Activated CD8-positive, alpha-beta memory T cell treated with anti-CD3 and anti-CD28 coated beads, Interleukin-2, amount 50 U/mL, for 24 hours (primary cell): ENCODE measurements at regions not wholly inside any gene's neighbourhood (a gene's known extent, or its start where the extent isn't known, plus 50 kb on each side); places are given as distances from the start of the nearest gene placed in this dataset.

ENCODE experiments used
- DNase-seq: peaks from one replicate; pipeline ENCODE4 v3.0.0-alpha.2; 2020; ENCODE audit errors: extremely low read depth

DNA sequence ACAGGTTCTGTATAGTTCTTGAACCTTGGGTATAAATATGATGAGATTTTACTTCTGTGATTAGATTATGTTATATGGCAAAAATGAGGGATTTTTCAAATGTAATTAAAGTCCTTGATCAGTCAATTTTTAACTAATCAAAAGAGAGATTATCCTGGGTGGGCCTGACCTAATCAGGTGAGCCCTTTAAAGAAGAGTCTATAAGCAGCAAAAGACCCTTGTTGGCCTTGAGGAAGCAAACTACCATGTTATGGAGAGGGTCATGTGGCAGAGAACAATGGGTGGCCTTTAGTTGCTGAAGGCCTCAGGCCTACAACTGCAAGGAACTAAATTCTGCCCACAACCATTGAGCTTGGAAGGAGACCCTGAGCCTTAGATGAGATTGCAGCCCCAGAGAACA, 102.5 kb upstream of the RIPOR2 start:
- DNase-seq = no peak

DNA sequence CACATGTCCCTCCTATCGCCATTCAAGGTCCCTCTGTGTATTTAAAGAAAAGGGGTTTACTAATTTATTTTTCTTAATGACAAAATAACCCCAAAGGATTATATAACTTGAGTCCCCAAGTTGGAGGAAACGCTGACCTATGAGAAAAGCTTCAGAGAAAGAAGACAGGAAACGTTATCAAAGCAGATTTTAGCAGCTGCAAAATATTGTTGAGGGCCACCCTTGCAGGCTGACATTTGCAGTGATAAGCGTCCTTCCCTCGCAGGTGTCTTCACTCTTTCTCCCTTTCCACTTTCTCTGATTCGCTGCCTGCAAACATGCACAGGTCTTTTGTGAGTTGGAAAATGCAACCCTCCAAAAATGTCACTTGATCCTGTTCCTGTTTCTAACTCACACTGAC, 103.2 kb upstream of the RIPOR2 start:
- DNase-seq = no peak

DNA sequence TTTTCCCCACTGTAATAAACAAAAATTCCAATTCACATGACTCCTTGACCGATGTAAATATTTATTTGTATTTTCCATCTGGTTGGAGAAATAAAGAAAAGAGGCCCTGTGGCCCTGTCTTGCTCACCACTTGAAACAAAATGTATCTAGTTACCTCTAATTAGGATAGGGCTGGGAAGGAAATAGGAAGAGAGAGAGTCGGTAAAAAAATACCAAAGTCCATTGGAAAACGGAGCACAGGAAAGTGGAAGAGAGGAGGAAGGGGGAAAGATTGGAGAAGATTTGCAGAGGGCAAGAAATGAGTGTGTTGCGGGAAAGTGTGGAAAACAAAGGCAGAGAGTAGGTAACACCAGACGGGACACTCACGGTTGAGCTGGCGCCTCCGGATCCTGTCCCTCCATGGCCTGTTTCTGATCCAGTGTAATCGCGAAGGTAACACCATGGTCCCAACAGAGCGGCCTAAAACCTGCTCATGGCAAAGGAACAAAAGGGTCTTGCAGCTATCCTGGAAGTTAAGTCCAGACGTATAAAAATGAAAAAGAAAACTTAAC, 105.8 kb upstream of the RIPOR2 start:
- no peak for DNase-seq

DNA sequence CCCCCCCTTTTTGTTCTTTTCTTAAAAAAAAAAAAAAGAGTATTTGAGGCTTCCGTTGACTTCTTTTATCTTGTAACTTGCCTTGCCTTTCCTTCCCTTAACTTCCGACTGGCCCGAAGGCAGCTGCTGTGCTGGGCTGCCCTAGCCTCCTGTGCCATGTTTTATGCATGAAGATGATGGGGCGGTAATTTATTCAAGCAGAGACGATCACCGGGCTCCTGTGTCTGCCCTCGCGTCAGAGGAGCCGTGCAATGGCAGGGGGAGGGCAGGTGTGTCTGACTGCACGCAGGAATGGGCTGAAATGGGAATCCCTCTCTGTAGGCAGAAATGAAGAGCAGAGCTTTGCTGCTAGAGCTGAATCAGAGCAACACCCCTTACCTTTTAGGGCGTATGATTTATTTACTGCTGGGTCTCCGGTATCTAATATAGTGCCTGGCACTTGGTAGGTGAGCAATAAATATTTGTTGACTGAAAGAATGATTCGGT, 106.3 kb upstream of the RIPOR2 start:
- no peak for DNase-seq

DNA sequence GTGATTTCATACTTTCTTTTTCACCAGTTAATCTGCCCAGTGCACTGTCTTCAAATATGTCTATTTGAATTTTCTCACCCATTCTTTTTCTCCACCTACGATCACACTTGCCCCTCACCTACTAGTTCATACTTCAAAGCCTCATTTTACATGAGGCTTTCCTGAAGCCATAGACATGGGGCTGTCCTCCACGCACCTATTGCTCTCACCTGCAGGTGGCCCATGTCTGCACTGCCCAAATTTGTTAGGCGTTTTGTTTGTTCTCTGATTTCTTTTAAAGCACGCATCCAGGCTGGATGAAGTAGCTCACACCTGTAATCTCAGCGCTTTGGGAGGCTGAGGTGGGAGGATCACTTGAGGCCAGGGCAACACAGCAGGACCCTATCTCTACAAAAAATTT, 106.8 kb upstream of the RIPOR2 start:
- DNase-seq = no peak

DNA sequence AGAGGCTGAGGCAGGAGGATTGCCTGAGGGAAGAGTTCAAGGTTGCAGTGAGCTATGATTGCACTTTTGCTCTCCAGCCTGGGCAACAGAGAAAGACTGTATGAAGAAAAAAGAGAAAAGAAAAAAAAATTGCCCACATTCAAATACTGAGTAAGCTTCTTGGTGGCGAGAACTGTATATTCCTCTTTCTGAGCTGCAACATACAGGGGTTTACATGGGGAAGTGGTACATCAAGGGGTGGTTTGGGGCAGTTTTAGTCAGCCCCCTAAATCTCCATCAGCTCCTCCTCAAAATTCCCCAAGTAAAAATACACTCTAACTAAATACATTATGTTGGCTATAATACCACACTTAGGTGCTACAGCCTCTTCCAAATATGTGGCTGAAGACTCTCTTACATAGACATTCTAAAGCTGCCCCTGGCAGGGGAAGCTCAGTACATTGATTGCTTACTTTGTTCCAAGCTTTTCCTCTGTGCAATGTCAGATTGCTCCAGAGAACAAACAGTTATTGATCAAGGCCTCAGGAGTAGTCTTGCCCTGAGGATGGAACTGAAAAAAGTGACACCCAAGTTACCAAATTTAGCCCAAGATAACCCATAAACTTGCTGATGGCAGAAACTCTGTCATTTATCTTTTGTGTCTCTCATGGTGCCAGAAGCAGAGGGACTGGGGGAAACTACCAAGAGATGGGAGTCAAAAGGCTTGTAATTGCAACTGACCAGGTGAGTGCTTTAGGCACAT, 107.4 kb upstream of the RIPOR2 start:
- DNase-seq = no peak

DNA sequence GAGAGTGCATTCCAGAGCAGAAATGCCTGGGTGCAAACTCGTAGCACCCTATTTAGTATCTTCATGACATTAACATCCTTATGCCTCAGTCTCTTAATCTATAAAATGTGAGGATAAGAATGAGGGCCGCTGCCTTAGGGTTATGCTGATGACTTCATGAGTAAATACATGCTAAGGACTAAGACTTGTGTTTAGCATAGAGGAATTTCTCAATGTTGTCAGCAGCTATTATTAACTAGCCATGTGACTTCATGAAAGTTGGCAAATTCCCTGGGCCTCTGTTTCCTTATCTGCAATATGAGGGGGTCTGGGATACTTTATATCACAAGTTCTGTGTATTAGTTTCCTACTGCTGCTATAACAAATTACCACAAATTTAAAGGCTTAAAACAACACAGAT, 108.1 kb upstream of the RIPOR2 start:
- DNase-seq = no peak

DNA sequence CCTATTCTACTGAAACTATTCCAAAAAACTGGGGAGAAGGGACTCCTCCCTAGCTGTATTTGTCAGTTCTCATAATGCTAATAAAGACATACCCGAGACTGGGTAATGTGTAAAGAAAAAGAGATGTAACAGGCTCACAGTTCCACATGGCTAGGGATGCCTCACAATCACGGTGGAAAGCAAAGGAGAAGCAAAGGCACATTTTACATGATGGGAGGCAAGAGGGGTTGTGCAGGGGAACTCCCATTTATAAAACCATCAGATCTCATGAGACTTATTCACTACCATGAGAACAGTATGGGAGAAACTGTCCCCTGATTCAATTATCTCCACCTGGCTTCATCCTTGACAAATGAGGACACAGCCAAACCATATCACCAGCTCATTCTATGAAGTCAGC, 111.2 kb upstream of the RIPOR2 start:
- no peak for DNase-seq

DNA sequence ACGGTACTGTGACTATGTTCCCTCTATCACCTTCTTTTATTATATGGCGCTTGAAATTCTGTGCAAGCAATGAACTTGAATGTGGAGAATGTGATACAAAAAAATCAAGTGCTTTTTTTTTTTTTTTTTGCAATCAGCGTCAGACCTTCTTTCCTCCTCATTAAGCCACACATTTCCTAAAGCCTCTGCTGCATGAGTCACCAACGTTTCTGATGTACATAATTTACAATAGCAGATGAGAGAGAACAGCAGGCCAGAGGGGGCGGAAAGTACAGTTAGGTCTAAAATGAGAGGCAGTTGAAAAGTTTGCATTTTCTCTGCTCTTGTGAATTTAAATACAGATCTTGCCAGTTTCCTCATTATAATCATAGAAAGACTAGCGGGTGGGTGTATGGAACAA, 114.6 kb upstream of the RIPOR2 start:
- peak; percentile 33 for DNase-seq

DNA sequence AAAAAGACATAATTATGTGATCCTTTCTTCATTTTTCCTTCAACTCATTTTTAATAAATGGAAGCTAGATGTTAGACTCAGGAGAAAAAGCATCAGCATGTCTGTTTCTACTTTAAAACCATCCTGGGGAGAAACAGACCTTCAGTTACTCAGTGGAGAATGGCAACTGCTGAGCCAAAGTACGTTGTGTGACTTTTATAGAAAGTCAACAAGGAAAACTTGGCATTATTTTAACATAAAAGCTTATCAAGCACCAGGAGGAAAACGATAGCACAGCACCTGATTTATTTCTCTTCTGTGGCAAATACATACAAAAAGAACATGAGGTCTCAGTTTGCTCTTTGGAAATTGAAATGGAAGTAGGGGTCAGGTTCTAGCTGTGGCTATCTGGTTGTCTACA, 115.3 kb upstream of the RIPOR2 start:
- DNase-seq = no peak

DNA sequence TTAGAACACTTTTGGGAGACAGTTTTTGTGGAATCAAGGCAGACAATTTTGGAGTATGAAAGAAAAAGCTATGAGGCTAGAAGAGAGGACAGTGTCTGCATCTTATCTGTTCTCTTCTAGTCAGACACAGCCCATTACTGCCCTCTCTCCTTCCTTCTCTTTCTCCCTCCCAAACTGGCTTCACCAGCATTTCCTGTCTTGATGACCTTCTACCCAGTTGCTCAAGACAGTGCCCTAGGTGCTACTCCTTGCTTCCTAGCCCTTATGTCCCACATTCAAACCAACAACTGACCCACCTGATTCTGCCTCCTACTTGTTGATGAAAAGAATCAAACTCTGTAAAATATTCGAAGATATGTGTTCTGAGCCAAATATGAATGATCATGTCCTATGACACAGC, 116.4 kb upstream of the RIPOR2 start:
- no peak for DNase-seq

DNA sequence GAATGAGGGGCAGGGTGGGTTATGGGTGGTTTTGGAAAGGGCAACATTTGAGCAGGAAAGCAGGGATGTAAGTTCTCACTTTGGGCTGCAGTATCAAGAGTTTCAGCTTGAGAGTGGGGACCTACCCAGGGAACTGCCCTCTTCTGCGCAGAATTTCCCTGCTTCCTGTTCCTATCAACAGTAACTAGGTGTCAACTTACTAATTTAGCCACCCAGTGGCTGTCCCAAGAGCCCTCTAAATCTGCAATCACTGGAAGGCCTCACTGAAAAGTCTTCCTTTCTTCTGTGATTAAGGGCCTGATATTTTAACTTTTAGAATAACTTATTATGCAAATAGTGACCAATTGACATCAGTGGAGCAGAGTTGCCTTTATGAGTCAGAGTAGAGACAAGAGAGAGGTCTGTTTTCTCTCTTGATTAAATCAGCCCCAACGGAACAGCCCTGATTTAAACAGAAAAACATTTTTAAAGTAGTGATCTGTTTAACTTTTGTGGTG, 118.2 kb upstream of the RIPOR2 start:
- DNase-seq = no peak

DNA sequence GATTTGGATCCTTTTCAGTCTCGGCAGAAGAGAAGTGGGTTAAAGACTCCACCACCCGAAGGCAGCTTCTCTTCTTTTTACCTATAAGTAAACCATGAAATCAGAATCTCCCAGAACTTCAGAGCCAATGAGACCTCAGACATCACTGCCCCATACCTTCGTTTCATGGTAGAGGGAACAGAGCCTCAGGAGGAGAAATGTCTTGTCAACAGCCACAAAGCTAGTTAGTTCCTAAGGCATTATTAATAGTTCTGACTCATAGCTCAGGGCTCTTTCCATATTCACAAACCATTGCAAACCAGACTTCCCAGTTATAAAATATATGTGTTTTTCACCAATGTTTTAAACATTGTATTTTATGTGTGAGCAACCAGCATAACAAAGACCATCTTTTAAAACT, 118.7 kb upstream of the RIPOR2 start:
- DNase-seq = no peak

DNA sequence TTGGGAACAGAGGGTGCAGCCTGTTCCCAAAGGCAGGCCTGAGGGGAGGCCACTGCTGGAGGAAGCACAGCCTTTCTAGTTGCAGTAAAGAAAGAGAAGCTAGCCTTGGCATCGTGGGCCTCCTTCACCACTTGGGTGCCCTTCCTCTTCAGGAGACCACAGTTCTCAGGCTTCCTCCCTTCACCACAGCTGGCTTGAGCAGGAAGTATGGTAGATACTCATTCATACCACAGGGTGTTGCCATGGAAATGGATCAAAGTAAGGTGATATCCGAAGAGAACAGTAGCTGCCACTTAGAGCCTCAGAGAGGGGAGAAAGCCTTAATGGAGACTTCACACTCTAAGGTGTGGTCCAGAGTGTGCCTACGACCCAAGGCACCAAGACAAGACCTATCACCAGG, 120.4 kb upstream of the RIPOR2 start:
- DNase-seq = no peak

DNA sequence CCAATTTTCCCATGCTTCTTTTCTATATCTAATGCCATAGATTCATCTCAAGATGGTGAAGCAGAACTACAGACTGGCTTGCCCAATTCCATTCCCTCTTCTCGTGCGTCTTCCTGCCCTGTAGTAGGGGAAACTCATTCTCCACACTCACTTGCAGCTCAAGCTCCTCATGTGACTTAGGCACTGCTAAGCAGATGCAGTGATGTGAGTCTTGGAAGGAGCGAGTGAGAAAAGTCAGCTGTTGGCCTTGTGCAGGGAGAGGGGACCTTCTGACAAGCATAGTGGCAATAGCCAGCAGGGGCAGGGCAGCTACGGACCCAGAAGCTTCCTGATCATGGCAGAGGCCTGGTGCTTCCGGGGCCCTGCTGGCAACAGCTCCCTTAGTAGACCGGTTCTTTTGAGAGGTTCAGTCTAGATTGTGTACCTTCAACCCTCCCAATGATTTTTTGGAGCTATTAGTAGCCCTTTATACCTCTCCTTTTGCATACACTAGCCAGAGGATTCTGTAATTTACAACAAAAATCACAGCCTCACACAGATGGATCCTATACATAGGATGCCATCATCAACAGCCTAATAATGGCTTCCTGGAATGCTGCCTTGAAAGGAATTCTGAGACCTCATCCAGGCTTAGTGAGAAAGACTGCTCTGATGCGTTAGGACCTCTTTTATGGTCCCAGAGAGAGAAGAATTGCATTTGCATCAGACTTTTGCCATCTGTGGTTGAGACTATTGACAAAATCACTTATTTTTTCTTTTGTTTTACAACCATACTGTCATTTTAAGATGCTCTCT, 121.5 kb upstream of the RIPOR2 start:
- no peak for DNase-seq

DNA sequence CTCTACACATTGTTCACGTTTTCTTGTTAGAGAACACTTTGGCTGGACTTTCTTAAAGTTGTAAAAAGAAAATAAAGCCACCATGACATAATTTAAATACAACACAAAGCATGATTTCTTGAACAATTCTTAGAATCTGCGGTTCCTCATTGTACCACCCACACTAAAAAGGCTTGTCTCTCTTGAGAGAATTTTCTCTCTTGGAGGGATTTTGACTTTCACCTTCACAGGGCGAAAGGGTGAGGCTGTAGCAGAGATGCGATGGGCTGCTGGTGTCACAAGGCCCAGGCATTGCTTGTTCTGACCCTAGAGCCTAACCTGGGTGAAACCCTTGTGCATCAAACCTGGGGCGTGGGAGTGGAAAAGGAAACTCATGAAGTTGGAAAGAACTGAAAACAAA, 122.7 kb upstream of the RIPOR2 start:
- DNase-seq = no peak

DNA sequence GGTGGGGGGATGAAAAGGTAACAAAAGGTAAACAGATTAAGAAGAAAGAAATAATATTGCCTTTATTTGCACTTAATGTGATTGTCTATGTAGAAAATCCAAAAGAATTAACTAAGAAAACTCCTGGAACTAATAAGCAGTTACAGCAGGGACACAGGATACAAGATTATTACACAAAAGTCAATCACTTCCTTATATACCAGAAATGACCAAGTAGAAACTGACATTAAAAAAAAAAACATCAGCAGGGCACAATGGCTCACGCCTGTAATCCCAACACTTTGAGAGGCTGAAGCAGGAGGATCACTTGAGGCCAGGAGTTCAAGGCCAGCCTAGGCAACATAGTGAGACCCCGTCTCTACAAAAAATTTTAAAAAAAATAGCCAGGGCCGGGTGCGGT, 123.2 kb upstream of the RIPOR2 start:
- DNase-seq = no peak

DNA sequence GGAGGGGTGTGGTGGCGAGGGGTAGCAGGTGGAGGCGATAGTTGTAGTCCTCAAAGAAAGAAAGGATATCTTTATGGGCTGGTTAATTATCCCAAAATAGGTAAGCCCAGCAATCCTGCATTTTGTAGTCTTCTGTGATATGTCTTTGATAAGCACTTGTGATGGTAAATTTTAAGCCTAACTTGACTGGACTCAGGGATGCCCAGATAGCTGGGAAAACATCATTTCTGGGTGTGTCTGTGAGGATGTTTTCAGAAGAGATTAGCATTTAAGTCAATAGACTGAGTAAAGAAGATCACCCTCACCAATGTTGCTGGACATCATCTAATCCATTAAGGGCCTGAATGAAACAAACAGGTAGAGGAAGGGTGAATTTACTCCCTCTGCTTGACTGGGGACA, 124.8 kb upstream of the RIPOR2 start:
- DNase-seq = no peak

DNA sequence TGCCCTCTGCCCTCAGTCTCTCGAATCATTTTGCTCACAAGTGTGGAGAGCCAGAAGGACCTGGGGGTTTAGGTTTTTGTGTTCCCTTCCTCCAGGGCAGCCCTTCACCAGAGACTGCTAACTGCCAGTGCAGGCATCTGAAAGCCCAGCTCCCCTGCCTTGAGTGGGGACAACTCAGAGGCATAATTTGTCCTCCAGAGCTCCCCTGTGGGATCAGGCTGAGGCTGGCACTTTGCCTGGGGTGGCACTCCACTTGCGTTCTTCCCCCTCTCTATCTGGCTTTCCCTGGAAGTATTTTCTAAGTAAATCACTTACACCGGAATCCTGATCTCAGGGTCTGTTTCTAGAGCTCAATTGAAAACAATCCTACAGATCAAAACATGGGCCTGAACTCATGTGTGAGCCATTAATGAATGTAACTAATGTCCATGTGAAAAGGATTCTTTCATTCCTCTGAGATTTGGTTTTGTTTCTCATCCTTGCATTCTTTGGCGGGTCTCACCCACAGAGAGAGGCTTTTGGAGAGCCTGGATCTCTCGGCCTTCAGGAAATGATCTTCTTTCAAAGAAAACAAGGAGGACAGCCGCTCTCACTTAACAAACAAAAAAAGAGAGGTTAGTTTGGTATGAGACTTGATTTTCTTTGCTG, 125.7 kb upstream of the RIPOR2 start:
- DNase-seq = no peak

DNA sequence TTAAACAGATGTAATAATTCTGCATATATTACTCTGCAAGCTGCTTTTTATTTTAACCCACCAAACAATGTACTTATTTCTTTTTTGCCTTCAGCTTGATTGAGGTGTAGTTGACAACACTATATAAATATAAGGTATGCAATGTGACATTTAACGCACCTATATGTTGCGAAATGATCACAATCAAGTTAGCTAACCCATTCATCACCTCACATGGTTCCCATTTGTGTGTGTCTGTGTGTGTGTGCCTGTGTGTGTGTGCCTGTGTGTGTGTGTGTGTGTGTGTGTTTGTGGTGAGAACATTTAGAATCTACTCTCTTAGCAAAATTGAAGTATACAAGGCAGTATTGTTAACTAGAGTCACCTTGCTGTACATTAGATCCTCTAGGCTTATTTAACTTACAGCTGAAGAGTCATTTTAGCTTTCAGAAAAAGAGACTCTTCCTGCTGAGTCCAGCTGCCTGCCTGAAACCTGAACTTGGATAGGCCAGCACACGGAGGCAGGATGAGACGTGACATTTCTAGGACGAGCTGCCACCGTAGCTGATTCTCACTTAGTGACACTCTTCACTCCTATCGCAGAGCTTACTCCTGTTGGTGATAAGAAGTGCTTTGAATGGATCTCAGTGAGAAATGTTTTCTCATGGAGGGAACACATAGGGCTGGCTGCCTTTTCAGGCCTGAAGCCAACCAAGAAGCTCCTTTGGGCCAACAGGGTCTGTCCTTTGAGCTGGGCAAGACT, 126.5 kb upstream of the RIPOR2 start:
- no peak for DNase-seq

DNA sequence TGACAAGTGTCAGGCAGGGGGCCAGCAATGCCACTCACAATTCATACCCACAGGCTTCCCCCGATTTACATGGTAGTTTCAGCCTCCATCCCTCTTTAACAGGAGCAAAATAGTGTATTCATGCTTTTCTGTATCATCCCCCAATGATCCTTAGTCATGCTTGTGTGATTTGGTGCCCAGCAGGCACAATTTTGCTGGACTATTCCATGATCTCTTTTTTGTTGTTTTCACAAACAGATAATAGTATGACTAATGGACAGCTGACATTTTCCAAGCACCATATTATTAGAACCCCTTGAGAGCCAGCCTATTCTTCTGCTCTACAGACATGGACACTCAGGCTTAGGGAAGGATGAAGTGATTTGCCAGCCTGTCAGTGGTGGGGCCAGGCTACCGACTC, 128.2 kb upstream of the RIPOR2 start:
- no peak for DNase-seq

DNA sequence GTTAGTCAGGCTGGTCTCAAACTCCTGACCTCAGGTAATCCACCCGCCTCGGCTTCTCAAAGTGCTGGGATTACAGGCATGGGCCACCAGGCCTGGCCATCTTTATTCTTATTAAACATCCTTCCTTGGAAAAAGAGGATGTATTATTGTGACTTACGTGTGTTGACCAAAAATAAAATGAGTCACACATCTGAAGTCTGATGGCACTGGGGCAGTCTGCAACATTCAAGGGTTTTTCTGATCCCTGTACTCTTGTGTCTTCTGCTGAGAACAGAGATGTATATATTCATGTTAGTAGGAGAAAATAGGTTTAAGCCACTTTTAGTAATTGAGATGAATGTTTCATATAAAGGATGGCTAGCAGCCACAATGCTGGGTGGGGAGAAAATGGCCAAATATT, 129.9 kb upstream of the RIPOR2 start:
- DNase-seq = no peak
